Activated CD8-positive, alpha-beta memory T cell treated with anti-CD3 and anti-CD28 coated beads, Interleukin-2, amount 50 U/mL, for 48 hours (primary cell): ENCODE measurements at regions not wholly inside any gene's neighbourhood (a gene's known extent, or its start where the extent isn't known, plus 50 kb on each side); places are given as distances from the start of the nearest gene placed in this dataset.

Source experiments
- DNase-seq: peaks from one replicate; pipeline ENCODE4 v3.0.0-alpha.2; 2020

DNA sequence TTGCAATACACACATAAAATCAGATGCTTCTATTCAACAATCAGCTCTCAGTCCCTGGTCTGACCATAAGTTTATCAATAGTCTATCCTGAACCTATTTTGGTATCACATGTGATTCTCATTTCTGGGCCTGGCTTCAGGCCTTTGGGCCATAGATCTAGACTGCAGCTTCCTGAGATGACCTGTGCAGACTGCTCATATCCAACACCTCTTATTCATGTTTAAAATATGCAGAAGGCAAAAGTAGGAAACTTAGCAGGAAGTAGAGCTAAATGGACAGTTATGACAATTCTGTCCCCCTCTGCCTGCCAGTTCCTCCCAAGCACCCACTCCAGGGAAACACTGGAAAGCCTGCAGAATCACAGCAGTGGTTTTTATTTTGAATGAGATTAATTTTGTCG is 53.3 kb downstream of the C7orf25 start:
- DNase-seq = no peak

GRCh38 chr7:42856605-42856987 is 55.3 kb downstream of the C7orf25 start:
- no peak for DNase-seq

- DNase-seq = no peak
These were observed 57.2 kb downstream of the C7orf25 start for GRCh38 chr7:42854571-42855118.

DNA sequence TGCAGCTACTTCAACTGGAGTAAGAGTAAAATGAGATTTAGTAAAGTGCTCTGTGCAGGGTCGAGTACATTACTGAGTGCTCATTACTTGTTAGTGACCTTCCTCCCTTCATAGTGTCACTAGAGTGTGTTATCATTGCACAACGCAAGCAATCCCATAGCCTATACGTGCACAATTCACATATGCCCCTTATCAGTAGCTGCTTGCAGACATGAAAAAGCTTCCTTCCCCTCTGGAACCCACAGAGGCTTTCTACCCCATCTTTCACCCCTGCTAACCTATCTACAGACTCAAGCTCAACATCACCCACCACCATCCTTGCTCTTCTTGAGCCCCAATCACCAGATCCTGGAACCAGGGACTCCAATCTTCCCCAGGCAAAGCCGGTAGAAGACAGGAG is 59.3 kb downstream of the C7orf25 start:
- no peak for DNase-seq

DNA sequence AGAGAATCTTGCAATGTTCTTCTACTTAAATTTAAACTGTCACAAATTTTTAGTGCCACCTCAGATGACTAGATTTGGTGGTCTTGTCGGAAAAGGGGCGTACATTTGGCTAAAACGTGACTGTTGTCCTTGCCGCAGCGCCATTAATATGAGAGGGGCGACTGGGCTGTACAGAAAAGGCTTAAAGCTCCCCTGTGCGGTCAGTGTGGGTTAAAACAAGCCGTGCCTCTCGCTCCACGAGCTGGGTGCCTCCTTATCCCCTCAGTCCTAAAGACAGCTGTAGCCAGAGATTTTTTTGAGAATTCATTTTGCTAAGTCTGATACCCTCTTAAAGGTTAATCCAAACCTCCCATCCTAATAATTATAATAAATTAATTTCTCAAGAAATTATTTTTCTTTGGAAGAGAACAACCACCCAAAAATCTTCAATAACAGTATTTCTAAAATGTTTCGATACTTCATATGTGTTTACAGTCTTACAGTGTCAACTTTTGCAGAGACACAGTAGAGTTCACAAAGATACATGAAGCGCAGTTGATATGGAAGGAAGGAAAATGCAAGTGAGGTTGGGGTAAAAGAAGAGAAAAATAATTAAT is 68.6 kb downstream of the C7orf25 start:
- no peak for DNase-seq

- DNase-seq = no peak
These were observed 77.2 kb downstream of the C7orf25 start for GRCh38 chr7:42834676-42835075.

- no peak for DNase-seq
These were observed 78.5 kb downstream of the C7orf25 start for GRCh38 chr7:42833411-42833810.

- DNase-seq = no peak
These were observed 79.2 kb downstream of the C7orf25 start for GRCh38 chr7:42832667-42833066.

- no peak for DNase-seq
These were observed 80.0 kb downstream of the C7orf25 start for GRCh38 chr7:42831718-42832522.

GRCh38 chr7:42831006-42831717 is 80.7 kb downstream of the C7orf25 start:
- no peak for DNase-seq

GRCh38 chr7:42812779-42813178 is 99.1 kb downstream of the C7orf25 start:
- DNase-seq = no peak

DNA sequence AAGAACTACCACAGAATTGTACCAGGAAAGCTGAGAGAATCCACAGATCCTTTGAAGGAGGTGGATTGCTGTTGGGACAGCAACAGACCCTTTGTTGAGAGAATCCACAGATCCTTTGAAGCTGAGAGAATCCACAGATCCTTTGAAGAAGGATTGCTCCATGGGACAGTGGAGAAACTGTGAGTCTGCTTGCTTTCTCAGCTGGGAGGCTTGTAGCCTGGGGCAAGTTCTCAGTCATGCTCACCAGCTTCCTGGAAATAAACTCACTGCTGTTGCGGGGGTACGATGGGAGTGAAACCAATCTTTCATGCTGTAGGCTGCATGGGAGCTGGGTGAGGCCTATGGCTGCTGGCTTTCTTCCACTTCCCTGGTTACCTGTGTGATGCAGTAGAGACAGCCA is 106.3 kb downstream of the C7orf25 start:
- DNase-seq = no peak

GRCh38 chr7:42794673-42795072 is 117.2 kb downstream of the C7orf25 start:
- no peak for DNase-seq

GRCh38 chr7:42792841-42793240 is 119.0 kb downstream of the C7orf25 start:
- DNase-seq = no peak

DNA sequence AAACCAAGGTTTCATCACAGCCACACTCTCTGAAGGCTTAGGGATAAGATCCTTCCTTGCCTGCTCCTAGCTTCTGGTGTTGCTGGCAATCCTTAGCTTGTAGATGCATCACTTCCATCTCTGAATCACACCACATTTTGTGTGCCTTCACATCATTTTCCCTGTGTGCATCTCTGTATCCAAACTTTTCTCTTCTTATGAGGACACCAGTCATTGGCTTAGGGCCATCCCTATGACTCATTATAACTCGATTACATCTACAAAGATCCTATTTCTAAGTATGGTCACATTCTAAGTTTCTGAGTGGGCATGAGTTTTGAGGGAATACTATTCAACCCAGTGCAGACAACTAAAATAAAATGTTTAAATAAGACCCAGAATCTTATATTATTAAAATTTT is 121.7 kb downstream of the C7orf25 start:
- DNase-seq = no peak

GRCh38 chr7:42774436-42774835 is 137.4 kb downstream of the C7orf25 start:
- DNase-seq = no peak

- no peak for DNase-seq
These were observed 141.8 kb downstream of the C7orf25 start for GRCh38 chr7:42770114-42770513.

- no peak for DNase-seq
These were observed 143.8 kb downstream of the C7orf25 start for GRCh38 chr7:42768045-42768444.

DNA sequence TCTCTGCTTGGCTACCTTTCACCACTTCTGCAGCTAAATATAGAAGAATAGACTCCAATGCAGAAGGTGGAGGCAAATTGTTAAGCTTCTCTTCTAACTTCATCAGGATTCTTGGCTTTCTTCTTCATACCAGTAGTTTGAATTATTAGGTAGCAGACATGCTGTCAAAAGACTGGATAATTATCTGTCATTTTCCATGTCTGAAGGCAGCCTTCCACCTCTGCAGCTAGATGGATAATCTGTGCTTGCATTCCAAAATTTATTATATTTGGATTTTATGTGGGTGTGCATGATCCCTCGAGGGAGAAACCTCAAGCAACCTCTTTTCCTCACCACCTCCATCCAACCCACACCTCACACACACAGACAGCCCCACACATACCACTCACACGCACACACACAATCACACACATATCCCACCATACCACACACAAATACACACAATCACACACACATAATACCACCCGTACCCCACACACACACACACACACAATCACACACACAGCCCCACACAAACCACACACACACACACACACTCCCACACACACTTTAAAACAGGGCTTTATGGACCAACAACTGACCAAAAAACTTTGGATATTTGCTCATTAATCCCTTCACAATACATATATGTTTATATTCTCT is 145.0 kb downstream of the C7orf25 start:
- no peak for DNase-seq

GRCh38 chr7:42765931-42766330 is 145.9 kb downstream of the C7orf25 start:
- no peak for DNase-seq

DNA sequence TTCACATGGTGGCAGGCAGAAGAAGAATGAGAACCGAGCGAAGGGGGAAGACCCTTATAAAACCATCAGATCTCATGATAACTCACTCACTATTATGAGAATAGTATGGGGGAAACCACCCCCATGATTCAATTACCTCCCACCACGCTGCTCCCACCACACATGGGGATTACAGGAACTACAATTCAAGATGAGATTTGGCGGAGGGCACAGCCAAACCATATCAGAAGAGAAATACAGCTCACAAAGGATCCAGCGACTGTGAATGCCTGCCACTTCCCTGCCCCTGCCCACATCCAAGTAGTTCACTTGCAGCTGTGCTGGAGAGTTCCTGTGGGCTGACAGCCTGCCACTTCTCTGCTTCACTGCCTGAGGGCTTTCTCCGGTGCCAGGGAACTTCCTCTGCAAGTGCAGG is 148.7 kb downstream of the C7orf25 start:
- DNase-seq = no peak

GRCh38 chr7:42761486-42761885 is 150.4 kb downstream of the C7orf25 start:
- DNase-seq = no peak

DNA sequence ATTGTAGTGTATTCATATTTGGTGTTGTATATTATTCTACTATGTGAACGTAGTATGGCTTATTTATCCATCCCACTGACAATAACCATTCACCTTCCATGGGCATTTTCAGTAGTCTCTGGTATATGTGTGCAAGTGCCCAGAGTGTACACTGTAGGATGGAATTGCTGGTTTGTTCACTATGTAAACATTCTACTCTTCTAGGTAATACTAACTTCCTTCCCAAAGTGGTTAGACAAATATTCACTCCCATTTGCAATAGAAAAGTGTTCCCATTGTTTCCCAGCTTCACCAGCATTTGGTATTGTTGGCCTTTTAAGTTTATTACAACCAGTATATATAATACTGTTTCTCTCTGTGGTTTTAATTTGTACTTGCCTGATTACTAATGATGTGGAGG is 153.7 kb downstream of the C7orf25 start:
- no peak for DNase-seq
